Endodermal cell (in vitro differentiated cells): ENCODE measurements at regions not wholly inside any gene's neighbourhood (a gene's known extent, or its start where the extent isn't known, plus 50 kb on each side); places are given as distances from the start of the nearest gene placed in this dataset.

ENCODE experiments used
- DNase-seq: peaks from one replicate; pipeline ENCODE4 v3.0.0-alpha.2; 2017
- H3K27ac ChIP-seq: 2 replicates; pipeline ENCODE4 v1.5.1; 2013; ENCODE audit warnings: mild to moderate bottlenecking, low read depth, low read length, moderate library complexity
- H3K27me3 ChIP-seq: 2 replicates; pipeline ENCODE4 v1.6.1; 2013; ENCODE audit warnings: mild to moderate bottlenecking, low read length, moderate library complexity; ENCODE audit not compliant: insufficient read depth, control insufficient read depth, poor library complexity, severe bottlenecking
- H3K36me3 ChIP-seq: 2 replicates; pipeline ENCODE4 v1.7.0; 2013; ENCODE audit warnings: mild to moderate bottlenecking, low read length, moderate library complexity; ENCODE audit not compliant: control insufficient read depth, insufficient read depth
- H3K4me1 ChIP-seq: one replicate; pipeline ENCODE4 v1.7.0; 2013; ENCODE audit warnings: low read length; ENCODE audit not compliant: control insufficient read depth, insufficient read depth
- H3K4me3 ChIP-seq: 2 replicates; pipeline ENCODE4 v1.5.1; 2013; ENCODE audit warnings: mild to moderate bottlenecking, low read length, moderate library complexity
- H3K9ac ChIP-seq: 2 replicates; pipeline ENCODE4 v1.6.1; 2013; ENCODE audit warnings: mild to moderate bottlenecking, low read length, moderate library complexity; ENCODE audit not compliant: poor library complexity, severe bottlenecking; ENCODE audit errors: extremely low read depth
- H3K9me3 ChIP-seq: 2 replicates; pipeline ENCODE4 v1.6.1; 2013; ENCODE audit warnings: mild to moderate bottlenecking, low read length, moderate library complexity; ENCODE audit not compliant: control insufficient read depth
- H3K27ac Mint-ChIP-seq: 2 replicates; pipeline ENCODE4 v1.8.0; 2020; ENCODE audit warnings: mixed read lengths
- H3K27me3 Mint-ChIP-seq: 2 replicates; pipeline ENCODE4 v1.8.0; 2021; ENCODE audit warnings: mild to moderate bottlenecking, mixed read lengths; ENCODE audit not compliant: insufficient read depth
- H3K36me3 Mint-ChIP-seq: 2 replicates; pipeline ENCODE4 v1.8.0; 2020; ENCODE audit warnings: low read depth, mixed read lengths
- H3K4me1 Mint-ChIP-seq: 2 replicates; pipeline ENCODE4 v1.8.0; 2020; ENCODE audit warnings: mixed read lengths
- H3K4me3 Mint-ChIP-seq: 2 replicates; pipeline ENCODE4 v1.8.0; 2020; ENCODE audit warnings: mild to moderate bottlenecking, moderate library complexity, mixed read lengths
- H3K9me3 Mint-ChIP-seq: 2 replicates; pipeline ENCODE4 v1.8.0; 2020; ENCODE audit warnings: mild to moderate bottlenecking, mixed read lengths
- WGBS, 2 experiments: methylation state at CpG; one replicate each; pipeline versions ENCODE4 v1.1.5 to v1.1.7; 2013; ENCODE audit warnings: missing lambda C conversion rate in 2 of 2, mixed read lengths in 1 of 2; ENCODE audit not compliant: insufficient coverage in 1 of 2, insufficient read length in 1 of 2; 5-methylcytosine and 5-hydroxymethylcytosine counted together
- TF ChIP-seq, protein P1 (sequence below): fragments of 200-600 bp; sonication (generic); conservative IDR thresholded peaks from 2 replicates; pipeline ENCODE4 v1.5.0; 2021; ENCODE audit warnings: antibody characterized with exemption, mild to moderate bottlenecking

DNA sequence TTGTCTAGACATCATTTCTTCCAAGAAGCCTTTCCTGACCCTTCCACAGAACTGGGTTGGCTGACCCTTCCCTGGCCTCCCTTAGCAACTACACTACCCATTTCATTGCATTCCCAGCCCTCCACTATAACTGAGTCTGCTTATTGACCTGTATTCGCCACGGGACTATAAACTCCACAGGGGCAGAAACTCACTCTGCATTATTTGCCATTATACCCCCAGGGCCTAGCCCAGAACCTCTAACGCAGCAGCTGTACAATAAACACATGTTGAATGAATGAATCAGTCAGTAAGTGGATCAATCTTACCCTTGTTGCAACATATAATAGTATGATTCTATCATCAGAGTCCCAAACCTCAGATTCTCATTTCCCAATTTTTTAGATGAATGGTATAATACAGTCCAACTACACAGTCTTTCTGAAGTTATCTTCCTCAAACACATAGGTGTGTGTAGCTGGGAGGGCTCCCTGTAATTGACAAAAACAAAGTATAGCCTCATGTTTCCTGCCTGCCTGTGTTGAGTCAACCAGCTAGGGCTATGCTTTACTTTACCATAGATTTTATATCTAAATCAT is 209.3 kb downstream of the CHIC2 start:
- H3K4me1 Mint-ChIP-seq: peaks cover 11% of the 10 kb centered on the region
- H3K27ac Mint-ChIP-seq: no peak overlapping the region
- H3K4me3 Mint-ChIP-seq: no peak overlapping the region
- TF ChIP-seq, protein P1, sequence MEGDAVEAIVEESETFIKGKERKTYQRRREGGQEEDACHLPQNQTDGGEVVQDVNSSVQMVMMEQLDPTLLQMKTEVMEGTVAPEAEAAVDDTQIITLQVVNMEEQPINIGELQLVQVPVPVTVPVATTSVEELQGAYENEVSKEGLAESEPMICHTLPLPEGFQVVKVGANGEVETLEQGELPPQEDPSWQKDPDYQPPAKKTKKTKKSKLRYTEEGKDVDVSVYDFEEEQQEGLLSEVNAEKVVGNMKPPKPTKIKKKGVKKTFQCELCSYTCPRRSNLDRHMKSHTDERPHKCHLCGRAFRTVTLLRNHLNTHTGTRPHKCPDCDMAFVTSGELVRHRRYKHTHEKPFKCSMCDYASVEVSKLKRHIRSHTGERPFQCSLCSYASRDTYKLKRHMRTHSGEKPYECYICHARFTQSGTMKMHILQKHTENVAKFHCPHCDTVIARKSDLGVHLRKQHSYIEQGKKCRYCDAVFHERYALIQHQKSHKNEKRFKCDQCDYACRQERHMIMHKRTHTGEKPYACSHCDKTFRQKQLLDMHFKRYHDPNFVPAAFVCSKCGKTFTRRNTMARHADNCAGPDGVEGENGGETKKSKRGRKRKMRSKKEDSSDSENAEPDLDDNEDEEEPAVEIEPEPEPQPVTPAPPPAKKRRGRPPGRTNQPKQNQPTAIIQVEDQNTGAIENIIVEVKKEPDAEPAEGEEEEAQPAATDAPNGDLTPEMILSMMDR: no peak
- peaks cover 6% of the 10 kb centered on the region for H3K4me1 ChIP-seq
- H3K27ac ChIP-seq: no peak overlapping the region
- no peaks in the 10 kb centered on the region for H3K9me3 ChIP-seq
- no peak overlapping the region for H3K4me3 ChIP-seq
- no peak overlapping the region for H3K9ac ChIP-seq
- no peaks in the 10 kb centered on the region for H3K9me3 Mint-ChIP-seq
- WGBS, 2 experiments: 92 to 93% methylated on average over 2 to 3 of the region's 3 CpGs
- no peak for DNase-seq
- no peaks in the 10 kb centered on the region for H3K27me3 Mint-ChIP-seq
- H3K36me3 Mint-ChIP-seq: no peaks in the 10 kb centered on the region
- no peaks in the 10 kb centered on the region for H3K36me3 ChIP-seq
- H3K27me3 ChIP-seq: no peaks in the 10 kb centered on the region

DNA sequence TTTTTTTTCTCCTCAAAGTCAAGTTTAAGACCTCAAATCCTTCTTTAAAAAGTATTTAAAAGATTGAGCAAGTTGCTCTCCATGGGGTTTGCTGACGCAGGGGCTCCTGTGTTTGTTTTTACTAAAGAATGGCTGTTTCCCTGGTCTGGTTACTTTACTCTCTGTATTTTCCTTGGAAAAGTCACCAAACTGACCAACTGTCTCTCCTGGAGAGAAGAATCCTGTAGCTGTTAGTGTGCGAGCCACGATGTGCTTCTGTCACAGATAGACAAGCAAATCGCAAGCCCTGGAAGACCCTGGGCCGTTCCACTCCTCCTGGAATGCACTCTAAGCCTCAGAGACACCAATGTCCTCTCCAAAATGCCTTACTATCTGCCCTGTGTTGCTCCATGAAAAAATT is 212.1 kb downstream of the CHIC2 start:
- Histone ChIP-seq H3K27me3 (no peaks in the 10 kb centered on the region), H3K27ac (no peak overlapping the region), H3K9ac (no peak overlapping the region), H3K4me3 (no peak overlapping the region), H3K9me3 (no peaks in the 10 kb centered on the region), H3K4me1 (peaks cover 6% of the 10 kb centered on the region), H3K36me3 (no peaks in the 10 kb centered on the region)
- Mint-ChIP-seq H3K27me3 (no peaks in the 10 kb centered on the region), H3K36me3 (no peaks in the 10 kb centered on the region), H3K4me3 (no peak overlapping the region), H3K4me1 (peaks cover 11% of the 10 kb centered on the region), H3K27ac (peak overlapping the region; percentile 56), H3K9me3 (no peaks in the 10 kb centered on the region)
- 69 to 75% methylated on average over 3 to 5 of the region's 5 CpGs for WGBS, 2 experiments
- TF ChIP-seq, protein P1: no peak
- peak; percentile 51 for DNase-seq

DNA sequence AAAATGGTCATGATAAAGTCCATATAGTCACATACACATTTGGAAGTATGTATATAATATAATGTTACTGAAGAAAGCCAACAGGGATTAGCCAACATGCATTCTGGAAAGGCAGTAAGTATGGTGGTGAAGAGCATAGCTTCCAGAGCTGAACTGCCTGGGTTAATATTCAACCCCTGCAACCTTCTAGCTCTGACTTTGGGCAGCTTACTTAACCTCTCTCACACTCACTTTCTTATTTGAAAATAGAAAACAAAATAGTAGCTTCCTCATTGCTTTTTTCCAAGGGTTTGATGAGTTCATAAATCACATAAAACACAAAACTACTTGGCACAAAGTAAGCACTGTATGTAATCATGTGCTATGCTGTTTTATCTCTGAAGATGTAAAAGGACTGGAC is 216.4 kb downstream of the CHIC2 start:
- Mint-ChIP-seq H3K4me1 (peaks cover 27% of the 10 kb centered on the region), H3K9me3 (no peaks in the 10 kb centered on the region)
- TF ChIP-seq, protein P1: no peak

More for the DNA sequence above, 216.4 kb downstream of the CHIC2 start:
- H3K4me3 Mint-ChIP-seq: no peak overlapping the region
- Histone ChIP-seq H3K9me3 (no peaks in the 10 kb centered on the region), H3K4me1 (peaks cover 6% of the 10 kb centered on the region), H3K4me3 (no peak overlapping the region), H3K27ac (no peak overlapping the region), H3K9ac (no peak overlapping the region), H3K27me3 (no peaks in the 10 kb centered on the region), H3K36me3 (no peaks in the 10 kb centered on the region)
- no peak overlapping the region for H3K27ac Mint-ChIP-seq
- no peak for DNase-seq
- H3K36me3 Mint-ChIP-seq: no peaks in the 10 kb centered on the region
- H3K27me3 Mint-ChIP-seq: no peaks in the 10 kb centered on the region
